Adrenal gland (tissue), 9 donors: ENCODE measurements at regions not wholly inside any gene's neighbourhood (a gene's known extent, or its start where the extent isn't known, plus 50 kb on each side); places are given as distances from the start of the nearest gene placed in this dataset.

Source experiments
- DNase-seq, 7 donors: peaks; one replicate each; pipeline ENCODE4 v3.0.0-alpha.2; 2019 to 2020
- H3K27ac ChIP-seq, 5 donors: fragments of 200-600 bp; sonication (generic) in 4 of 5; 1 replicate in 3 of 5; 2 replicates in 2 of 5; pipeline versions ENCODE4 v1.5.1 to v1.8.0; 2016 to 2020; ENCODE audit warnings: mild to moderate bottlenecking in 1 of 5
- H3K27me3 ChIP-seq: fragments of 200-600 bp; 2 replicates; pipeline ENCODE4 v1.8.0; 2021
- H3K36me3 ChIP-seq, 2 donors: fragments of 200-600 bp; replicated peaks in 1 of 2; 1 replicate in 1 of 2; 2 replicates in 1 of 2; pipeline versions ENCODE4 v1.5.1 to v1.8.0; 2018 to 2022
- H3K4me1 ChIP-seq, 2 donors: fragments of 200-600 bp; replicated peaks in 1 of 2; 1 replicate in 1 of 2; 2 replicates in 1 of 2; pipeline versions ENCODE4 v1.5.1 to v1.8.0; 2018 to 2021
- H3K4me3 ChIP-seq, 4 donors: fragments of 200-600 bp; sonication (generic) in 3 of 4; one replicate each; pipeline ENCODE4 v1.5.1; 2016 to 2018
- H3K9me3 ChIP-seq, 3 donors: fragments of 200-600 bp; sonication (generic) in 1 of 3; replicated peaks in 1 of 3; 1 replicate in 2 of 3; 2 replicates in 1 of 3; pipeline versions ENCODE4 v1.5.1 to v1.8.0; 2016 to 2021
- CTCF ChIP-seq, 6 experiments: fragments of 450-650 bp in 4 of 6; fragments of 200-600 bp in 2 of 6; sonication (generic) in 1 of 6; IDR thresholded peaks; 1 replicate in 5 of 6; 2 replicates in 1 of 6; pipeline versions ENCODE4 v1.5.1 to v1.8.0; 2016 to 2021; ENCODE audit warnings: antibody characterized with exemption in 6 of 6, mild to moderate bottlenecking in 2 of 6, moderate library complexity in 1 of 6
- POLR2A ChIP-seq, 2 donors: fragments of 450-650 bp; IDR thresholded peaks; one replicate each; pipeline ENCODE4 v1.6.1; 2017; ENCODE audit warnings: antibody characterized with exemption in 2 of 2, mild to moderate bottlenecking in 2 of 2, moderate library complexity in 1 of 2
- WGBS, 4 donors: extraction: QIAGEN DNeasy Blood & Tissue Kit in 2 of 4; methylation state at CpG; one replicate each; pipeline versions ENCODE4 v1.1.5 to v1.1.7; 2013 to 2017; 5-methylcytosine and 5-hydroxymethylcytosine counted together
- intact Hi-C, 2 donors: fragments of 100-400 bp; cut with DNase I; formaldehyde crosslinking; loops; one replicate each; pipeline versions ENCODE4 v1.14.1 to v1.15.0; 2022 to 2023
- donor health status: healthy with polysubstance abuse.
- donor health status: Bipolar disorder and iron deficiency.
- donor health status: DM: yes; HTN: yes; CAD: no.
- donor health status: DM: no; HTN: no; CAD: no.
- donor health status: DM: no; HTN: no; CAD: no.

DNA sequence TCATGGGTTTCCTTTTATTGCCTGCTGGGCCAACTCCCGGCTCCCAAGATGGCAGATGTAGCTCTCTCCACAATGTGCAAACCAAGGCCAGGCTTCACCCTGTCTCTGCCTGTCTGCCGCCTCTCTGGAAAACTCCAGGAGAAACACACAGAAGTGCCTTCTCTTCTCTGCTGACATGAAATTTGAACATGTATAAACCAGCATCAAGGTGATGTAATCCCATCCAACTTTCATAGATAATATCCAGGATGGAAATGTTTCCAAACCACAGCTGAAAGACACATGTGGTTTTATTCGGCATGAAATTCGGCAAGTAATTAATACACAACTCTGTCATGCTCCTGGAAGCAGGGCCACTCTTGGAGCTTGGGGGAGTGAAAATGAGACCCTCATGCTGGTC, 297.2 kb downstream of the C7orf25 start:
- 94 to 100% (median 95%) methylated on average over 3 to 4 of the region's 4 CpGs for WGBS, 4 donors
- Histone ChIP-seq H3K4me3 (no peak overlapping the region), H3K36me3 (no peaks in the 10 kb centered on the region), H3K9me3 (no peaks in the 10 kb centered on the region), H3K27ac (no peak overlapping the region), H3K27me3 (no peaks in the 10 kb centered on the region), H3K4me1 (no peaks in the 10 kb centered on the region)
- TF ChIP-seq POLR2A (IDR thresholded peaks at IDR 0.05) (no peak), CTCF (IDR thresholded peaks at IDR 0.05) (no peak)
- intact Hi-C loops = no loop called here
- DNase-seq = no peak

GRCh38 chr7:42611961-42612360, 299.9 kb downstream of the C7orf25 start:
- DNase-seq = peak in 1 of 7 donors; percentile 40
- Histone ChIP-seq H3K36me3 (no peaks in the 10 kb centered on the region), H3K4me1 (no peaks in the 10 kb centered on the region), H3K27me3 (no peaks in the 10 kb centered on the region), H3K4me3 (no peak overlapping the region), H3K27ac (no peak overlapping the region), H3K9me3 (no peaks in the 10 kb centered on the region)
- WGBS, 4 donors = 22 to 55% (median 27%) methylated on average over 1 of the region's 1 CpG; no CpG with 5 or more reads in 1 of the 4 donors
- no peak for TF ChIP-seq POLR2A (IDR thresholded peaks at IDR 0.05)
- TF ChIP-seq CTCF (IDR thresholded peaks at IDR 0.05) = no peak
- intact Hi-C loops = no loop called here

- no peak overlapping the region for H3K27ac ChIP-seq
- intact Hi-C loops = no loop called here
Observed at GRCh38 chr7:42611289-42611928, 300.5 kb downstream of the C7orf25 start.

DNA sequence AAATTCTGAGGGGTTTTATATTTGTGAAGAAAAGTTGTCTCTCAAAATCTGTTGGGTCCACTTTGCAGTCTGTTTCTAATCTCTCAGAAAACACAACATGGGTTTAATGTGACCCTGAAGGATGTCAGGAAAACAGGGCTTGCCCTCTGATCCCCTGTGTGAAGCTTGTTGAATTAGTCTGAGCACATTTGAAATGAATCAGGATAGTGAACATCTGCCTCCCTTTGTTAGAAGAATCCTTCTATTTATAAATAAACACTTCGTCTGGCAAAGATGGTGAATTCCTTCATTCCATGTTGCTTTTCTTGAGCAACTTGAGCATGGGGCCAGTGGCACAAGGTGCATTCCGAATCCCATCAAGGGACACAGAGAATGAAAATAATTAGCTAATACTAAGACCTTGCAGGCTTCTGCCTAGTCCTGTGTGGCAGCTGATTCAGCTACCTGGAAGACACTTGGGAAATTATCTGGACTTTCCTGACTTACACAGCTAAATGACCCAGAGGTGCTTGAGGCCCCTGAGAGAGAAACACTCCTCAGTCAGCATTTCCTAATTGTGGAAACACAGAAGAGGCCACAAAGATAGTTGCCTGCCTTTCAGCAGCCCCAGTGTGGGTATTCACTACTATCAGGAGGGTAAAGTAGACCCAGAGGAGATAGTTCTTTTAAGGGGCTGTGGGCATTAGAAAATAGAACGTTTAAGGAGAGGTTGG, 305.5 kb downstream of the C7orf25 start:
- no peaks in the 10 kb centered on the region for H3K9me3 ChIP-seq
- no peak overlapping the region for H3K27ac ChIP-seq
- TF ChIP-seq CTCF (IDR thresholded peaks at IDR 0.05) (no peak), POLR2A (IDR thresholded peaks at IDR 0.05) (no peak)
- H3K4me3 ChIP-seq = no peak overlapping the region
- intact Hi-C loops = no loop called here
- H3K27me3 ChIP-seq = no peaks in the 10 kb centered on the region
- no peak for DNase-seq
- no peaks in the 10 kb centered on the region for H3K36me3 ChIP-seq
- no peaks in the 10 kb centered on the region for H3K4me1 ChIP-seq
- WGBS, 4 donors = 45 to 62% (median 57%) methylated on average over 3 of the region's 3 CpGs

More at GRCh38 chr7:42611289-42611928, 300.5 kb downstream of the C7orf25 start:
- H3K36me3 ChIP-seq = no peaks in the 10 kb centered on the region
- no peaks in the 10 kb centered on the region for H3K27me3 ChIP-seq
- no peaks in the 10 kb centered on the region for H3K9me3 ChIP-seq
- H3K4me3 ChIP-seq = no peak overlapping the region
- no peaks in the 10 kb centered on the region for H3K4me1 ChIP-seq
- DNase-seq = no peak
- TF ChIP-seq CTCF (IDR thresholded peaks at IDR 0.05) (no peak), POLR2A (IDR thresholded peaks at IDR 0.05) (no peak)
- WGBS, 4 donors = 76 to 80% (median 78%) methylated on average over 7 of the region's 7 CpGs
